ENCODE measurements at regions not wholly inside any gene's neighbourhood (a gene's known extent, or its start where the extent isn't known, plus 50 kb on each side); places are given as distances from the start of the nearest gene placed in this dataset.

- TF ChIP-seq TCF4 (CRISPR knock-in tag; IDR thresholded peaks at IDR 0.05; ENCODE audit: borderline replicate concordance) (no peak), POU6F1 (CRISPR knock-in tag; IDR thresholded peaks at IDR 0.05; ENCODE audit: borderline replicate concordance, low read depth) (no peak), ARNTL (CRISPR knock-in tag; IDR thresholded peaks at IDR 0.05; ENCODE audit: borderline replicate concordance, low read depth) (no peak), PATZ1 (CRISPR knock-in tag; IDR thresholded peaks at IDR 0.05; ENCODE audit: borderline replicate concordance) (no peak), ESRRG (CRISPR knock-in tag; IDR thresholded peaks at IDR 0.05) (no peak), TOX (CRISPR knock-in tag; IDR thresholded peaks at IDR 0.05; ENCODE audit: borderline replicate concordance) (no peak), ZFP30 (CRISPR knock-in tag; IDR thresholded peaks at IDR 0.05) (no peak), ZFP3 (CRISPR knock-in tag; IDR thresholded peaks at IDR 0.05) (no peak), CSDC2 (CRISPR knock-in tag; IDR thresholded peaks at IDR 0.05) (no peak)
Measured at GRCh38 chr3:26307787-26308186, 314.8 kb upstream of the LRRC3B start.

Data from SK-N-SH treated with all-trans-retinoic acid at 6 μM for 48 hours (cell line).